ENCODE measurements at regions not wholly inside any gene's neighbourhood (a gene's known extent, or its start where the extent isn't known, plus 50 kb on each side); places are given as distances from the start of the nearest gene placed in this dataset.
"Not testable (repeated sequence)": the region's sequence is repeated elsewhere in the genome, so short reads cannot be mapped to it uniquely, and the experiment has no call there.

GRCh38 chr7:63555226-63555994 lies 443.2 kb upstream of the ZNF722 start:
- DNase-seq (ENCODE audit: low spot score): not testable (repeated sequence)

DNA sequence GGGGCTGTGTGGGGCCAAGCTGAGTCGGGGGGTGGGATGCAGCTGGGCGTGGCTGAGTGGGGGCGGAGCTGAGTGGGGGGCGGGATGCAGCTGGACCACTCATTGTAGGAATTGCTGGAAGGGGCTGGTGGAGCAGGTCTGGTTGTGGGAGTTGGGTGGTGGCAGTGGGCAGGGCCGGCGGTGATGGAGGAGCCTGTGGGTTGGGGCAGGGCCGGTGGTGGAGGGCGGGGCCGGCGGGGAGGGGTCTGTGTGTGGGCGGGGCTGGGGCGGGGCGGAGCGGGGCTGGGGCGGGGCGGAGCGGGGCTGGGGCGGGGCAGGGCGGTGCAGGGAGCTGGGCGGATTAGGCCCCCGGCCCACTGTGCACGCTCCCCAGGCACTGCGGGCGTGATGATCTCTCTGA lies 442.4 kb upstream of the ZNF722 start:
- not testable (repeated sequence) for DNase-seq (ENCODE audit: low spot score)

DNA sequence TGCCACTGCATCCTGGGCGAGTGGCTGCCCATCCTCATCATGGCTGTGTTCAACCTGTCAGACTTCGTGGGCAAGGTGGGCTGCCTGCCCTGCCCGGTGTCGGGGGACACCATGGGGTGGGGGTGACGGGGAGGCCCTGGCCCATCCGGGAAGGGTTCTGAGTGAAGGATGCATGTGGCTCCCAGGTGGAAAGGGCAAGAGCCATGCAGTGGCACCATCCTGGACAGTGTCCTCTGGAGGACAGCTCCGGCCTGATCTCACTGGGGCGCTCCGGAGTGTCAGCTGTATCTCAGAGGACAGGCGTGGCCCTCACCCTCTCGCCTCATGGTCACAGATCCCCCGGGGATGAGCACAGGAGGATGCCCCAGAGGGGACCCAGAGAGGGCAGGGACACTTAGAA lies 439.6 kb upstream of the ZNF722 start:
- not testable (repeated sequence) for DNase-seq (ENCODE audit: low spot score)

DNA sequence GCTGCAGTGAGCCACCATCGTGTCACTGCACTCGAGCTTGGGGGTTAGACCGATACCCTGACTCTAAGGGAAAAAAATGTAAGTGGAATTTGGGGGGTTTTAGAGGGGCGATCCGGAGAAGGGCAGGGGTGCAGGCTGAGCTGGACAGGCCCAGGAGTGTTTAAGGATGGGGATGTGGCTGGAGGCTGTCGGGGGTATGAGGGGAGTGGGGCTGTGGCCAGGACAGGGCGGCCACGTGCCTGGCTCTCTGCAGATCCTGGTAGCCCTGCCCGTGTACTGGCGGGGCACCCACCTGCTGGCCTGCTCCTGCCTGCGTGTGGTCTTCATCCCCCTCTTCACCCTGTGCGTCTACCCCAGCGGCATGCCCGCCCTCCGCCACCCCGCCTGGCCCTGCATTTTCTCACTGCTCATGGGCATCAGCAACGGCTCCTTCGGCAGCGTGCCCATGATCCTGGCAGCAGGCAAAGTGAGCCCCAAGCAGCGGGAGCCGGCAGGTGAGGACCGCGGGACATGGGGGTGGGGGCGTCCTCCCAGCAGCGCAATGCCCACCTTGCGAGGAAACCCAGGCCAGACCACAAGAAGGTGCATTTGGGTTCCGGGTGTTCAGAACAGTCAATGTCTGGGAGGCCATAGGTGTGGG lies 438.7 kb upstream of the ZNF722 start:
- DNase-seq (ENCODE audit: low spot score): not testable (repeated sequence)

DNA sequence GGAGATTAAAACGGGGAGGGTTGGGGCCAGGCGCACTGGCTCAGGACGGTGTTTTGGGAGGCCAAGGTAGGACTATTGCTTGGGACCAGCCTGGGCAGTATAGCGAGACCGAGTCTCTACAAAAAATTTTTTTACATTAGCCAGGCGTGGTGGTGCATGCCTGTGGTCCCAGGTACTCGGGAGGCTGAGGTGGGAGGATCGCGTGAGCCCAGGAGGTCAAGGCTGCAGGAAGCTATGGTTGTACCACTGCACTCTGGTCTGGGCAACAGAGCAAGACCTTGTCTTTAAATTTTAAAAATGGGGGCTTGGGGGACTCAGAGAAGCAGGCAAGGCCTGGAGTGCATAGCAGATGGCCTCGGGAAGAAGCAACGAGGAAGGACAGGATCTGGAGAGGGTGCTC lies 436.7 kb upstream of the ZNF722 start:
- DNase-seq (ENCODE audit: low spot score): not testable (repeated sequence)

DNA sequence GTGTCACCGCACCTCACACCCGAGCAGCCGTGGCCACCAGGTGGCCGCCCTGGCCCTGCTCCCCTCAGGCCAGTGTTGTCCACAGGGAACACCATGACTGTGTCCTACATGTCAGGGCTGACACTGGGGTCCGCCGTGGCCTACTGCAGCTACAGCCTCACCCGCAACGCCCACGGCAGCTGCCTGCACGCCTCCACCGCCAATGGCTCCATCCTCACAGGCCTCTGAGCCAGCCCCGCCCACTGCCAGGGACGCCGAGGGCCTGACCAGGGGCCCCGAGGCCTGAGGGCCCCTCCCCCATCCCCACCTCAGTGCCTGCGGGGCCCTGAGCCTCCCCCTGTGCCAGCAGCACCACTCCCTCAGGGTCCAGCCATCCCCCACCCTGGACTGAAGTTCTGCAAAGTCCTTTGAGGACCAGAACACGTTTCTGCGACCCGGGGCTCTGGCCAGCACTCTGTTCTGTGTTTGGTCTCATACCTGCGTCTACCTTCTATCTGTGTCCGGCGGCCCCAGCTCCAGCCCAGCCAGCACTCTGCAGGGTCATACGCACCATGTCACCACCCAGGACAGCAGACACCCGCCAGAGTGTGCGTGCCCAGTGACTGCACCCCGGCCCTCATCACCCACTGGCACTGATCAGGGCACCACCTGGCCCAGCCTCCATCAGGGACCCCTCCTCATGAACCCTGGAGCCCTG lies 436.1 kb upstream of the ZNF722 start:
- DNase-seq (ENCODE audit: low spot score): not testable (repeated sequence)

GRCh38 chr7:63563151-63563940 lies 435.3 kb upstream of the ZNF722 start:
- not testable (repeated sequence) for DNase-seq (ENCODE audit: low spot score)

DNA sequence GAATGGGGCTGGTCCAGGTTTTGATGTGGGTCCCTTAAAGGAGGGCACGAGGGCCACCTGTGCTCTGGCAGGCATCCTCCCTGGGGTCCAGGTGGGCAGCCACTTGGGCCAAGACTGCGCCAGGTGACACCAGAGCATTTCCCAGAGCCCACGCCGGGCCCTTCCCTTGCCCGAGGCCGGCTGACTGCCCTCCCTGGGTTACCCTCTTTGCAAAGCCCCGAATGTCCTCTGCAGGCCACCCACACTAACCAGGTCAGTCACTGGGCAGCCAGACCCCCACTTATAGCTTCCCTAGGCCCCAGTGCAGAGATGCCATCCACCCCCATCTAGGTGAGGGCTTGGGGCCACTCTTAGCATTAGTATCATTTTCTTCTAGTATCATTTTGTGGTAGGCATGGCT lies 433.8 kb upstream of the ZNF722 start:
- not testable (repeated sequence) for DNase-seq (ENCODE audit: low spot score)

DNA sequence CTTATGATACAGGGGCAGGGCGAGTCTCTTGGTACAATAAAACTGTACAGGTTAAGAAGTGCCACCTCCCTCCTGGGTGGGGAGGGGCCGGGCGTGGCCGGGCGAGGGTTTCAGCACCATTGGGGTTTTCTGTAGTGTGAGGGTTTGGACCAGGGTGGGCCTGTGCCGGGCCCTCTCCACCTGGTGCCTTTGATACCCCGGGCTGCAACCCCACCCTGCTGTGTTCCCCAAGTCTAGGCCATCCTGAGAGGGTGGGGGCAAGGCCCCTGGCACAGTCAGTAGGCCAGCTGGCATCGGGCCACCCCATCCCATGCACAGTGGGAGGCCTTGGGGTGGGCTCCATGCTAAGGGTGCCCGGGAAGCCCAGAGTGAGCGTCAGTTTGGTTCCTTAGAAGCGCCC lies 431.8 kb upstream of the ZNF722 start:
- DNase-seq (ENCODE audit: low spot score): not testable (repeated sequence)

DNA sequence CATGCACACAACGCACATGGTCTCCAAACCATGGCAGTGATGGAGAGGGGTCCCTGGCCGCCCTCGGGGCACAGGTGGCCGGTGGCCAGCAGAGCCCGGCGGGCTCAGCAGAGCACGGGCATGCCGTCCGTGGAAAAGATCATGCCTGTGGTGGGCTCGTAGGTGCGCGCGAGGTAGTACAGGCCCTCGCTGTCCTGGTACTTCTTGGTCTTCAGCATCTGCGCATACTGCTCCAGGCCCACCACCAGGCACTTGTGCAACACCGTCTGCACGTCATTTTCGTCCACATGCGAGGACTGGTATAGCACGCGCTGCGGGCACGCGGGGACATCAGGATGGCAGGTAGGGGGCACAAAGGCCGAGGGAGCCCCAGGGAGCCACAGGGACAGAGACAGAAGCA lies 431.0 kb upstream of the ZNF722 start:
- not testable (repeated sequence) for DNase-seq (ENCODE audit: low spot score)

DNA sequence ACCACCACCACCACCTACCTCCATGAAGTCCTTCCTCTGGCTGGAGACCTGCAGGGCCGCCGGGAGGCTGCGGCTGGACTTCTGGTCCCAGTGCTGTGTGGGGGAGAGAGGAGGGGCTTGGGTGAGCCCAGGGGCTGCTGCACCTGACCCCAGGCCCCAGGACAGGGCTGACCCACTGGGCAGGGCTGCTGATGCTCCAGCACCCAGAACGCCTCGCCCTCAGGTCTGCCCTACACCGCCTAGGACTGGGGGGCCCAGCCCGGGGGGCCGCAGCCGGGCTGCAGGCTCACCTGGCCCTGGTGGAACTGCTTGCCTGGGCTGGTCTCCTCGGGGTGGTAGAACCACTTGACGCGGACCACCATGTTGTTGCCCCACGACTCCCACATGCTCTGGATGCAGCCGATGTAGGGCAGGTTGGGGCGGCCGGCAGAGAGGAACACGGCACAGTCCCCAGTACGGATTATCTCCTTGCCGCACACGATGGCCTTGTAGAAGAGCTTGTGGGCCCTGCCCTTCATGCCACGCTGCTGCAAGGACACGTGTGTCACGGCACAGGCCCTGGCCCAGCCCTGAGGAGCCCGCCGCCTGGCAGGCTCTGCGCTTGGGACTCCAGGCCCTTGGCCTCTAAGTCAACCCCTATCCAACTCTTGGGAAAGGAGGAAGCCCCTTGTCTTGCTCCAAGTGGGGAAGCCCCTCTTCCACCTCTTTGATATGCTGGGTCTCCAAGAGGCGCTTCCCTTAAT lies 429.9 kb upstream of the ZNF722 start:
- not testable (repeated sequence) for DNase-seq (ENCODE audit: low spot score)

DNA sequence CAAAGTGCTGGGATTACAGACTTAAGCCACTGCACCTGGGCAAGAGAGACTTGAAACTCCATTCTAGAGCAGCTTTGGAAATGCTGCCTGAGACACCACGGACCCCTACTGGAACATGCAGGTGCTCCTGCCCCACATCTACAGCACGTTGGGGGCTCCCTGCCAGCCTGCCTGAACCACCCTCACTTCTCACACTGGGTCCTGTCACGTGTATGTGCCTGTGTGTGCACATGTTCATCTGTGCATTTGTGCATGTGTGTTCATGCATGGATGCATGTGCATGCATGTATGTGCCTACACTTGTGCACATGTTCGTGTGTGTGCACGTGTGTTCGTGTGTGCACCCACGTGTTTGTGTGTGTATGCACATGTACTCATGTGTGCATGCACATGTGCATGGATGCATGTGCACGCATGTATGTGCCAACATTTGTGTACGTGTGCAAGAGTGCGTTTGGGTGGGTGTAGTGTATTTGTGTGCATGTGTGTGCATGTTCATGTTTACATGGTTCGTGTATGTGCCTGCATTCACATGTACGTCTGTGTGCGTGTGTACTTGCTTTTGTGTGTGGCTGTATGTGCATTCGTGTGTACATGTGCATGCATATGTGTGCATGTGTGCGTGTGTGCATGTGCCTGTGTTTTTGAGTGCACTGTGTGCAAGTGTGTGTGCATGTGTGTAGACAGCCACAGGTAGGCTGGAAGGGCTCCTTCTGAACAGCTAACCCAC lies 428.1 kb upstream of the ZNF722 start:
- DNase-seq (ENCODE audit: low spot score): not testable (repeated sequence)

- DNase-seq (ENCODE audit: low spot score): not testable (repeated sequence)
Observed at GRCh38 chr7:63572196-63572595, 426.5 kb upstream of the ZNF722 start.

DNA sequence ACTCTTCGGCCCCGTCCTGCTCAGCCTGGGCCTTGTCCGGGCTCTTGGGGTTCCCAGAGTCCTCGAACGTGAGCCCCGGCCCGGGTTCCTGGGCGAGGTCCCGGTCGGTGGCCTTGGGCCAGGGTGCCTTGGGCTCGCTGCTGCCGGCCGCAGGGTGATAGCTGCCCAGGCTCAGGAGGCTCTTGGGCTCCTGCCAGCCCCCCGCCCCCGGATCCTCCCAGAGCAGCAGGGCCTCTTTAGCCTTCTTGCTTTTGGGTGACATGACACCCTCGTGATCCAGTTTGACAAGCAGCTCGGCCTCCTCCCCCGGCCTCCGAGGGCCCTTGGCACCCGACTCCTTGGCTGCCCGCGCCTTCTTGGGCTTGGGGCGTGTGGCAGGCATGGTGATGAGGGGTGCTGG lies 425.7 kb upstream of the ZNF722 start:
- not testable (repeated sequence) for DNase-seq (ENCODE audit: low spot score)

GRCh38 chr7:63573412-63573811 lies 425.2 kb upstream of the ZNF722 start:
- not testable (repeated sequence) for DNase-seq (ENCODE audit: low spot score)

- not testable (repeated sequence) for DNase-seq (ENCODE audit: low spot score)
Observed at GRCh38 chr7:63576421-63576820, 422.2 kb upstream of the ZNF722 start.

GRCh38 chr7:63577066-63577465 lies 421.6 kb upstream of the ZNF722 start:
- DNase-seq (ENCODE audit: low spot score): not testable (repeated sequence)

GRCh38 chr7:63580045-63580444 lies 418.6 kb upstream of the ZNF722 start:
- not testable (repeated sequence) for DNase-seq (ENCODE audit: low spot score)

GRCh38 chr7:63580536-63581300 lies 417.9 kb upstream of the ZNF722 start:
- peak; percentile 4 for DNase-seq (ENCODE audit: low spot score)

DNA sequence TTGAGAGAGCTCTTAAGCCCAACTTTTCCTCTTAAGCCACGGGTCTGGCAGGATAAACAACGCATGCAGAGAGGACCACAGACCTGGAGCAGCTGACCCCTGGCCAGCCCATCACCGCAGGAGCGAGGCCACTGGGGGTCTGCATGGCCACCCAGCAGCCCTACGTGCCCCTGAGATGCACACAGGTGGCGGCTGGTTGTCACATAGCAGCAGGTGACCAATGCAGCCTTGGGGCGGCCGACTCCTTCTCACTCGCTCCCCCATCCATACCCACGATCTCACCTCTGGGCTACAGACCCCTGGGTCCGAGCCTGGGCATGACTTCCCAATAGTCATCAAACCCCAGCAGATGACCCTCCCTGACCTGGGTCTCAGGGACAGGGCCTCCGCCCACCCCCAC lies 415.9 kb upstream of the ZNF722 start:
- DNase-seq (ENCODE audit: low spot score): not testable (repeated sequence)

Measured in GM03348 (cell line).